ENCODE measurements at regions not wholly inside any gene's neighbourhood (a gene's known extent, or its start where the extent isn't known, plus 50 kb on each side); places are given as distances from the start of the nearest gene placed in this dataset.

- TF ChIP-seq MYBL2 (IDR thresholded peaks at IDR 0.05; ENCODE audit: low read depth): no peak
- no peak; the same call in 1 of the 2 replicates for TF ChIP-seq MYBL2 (CRISPR knock-in tag; IDR thresholded peaks at IDR 0.05; ENCODE audit: borderline replicate concordance)
- TF ChIP-seq, protein P1, sequence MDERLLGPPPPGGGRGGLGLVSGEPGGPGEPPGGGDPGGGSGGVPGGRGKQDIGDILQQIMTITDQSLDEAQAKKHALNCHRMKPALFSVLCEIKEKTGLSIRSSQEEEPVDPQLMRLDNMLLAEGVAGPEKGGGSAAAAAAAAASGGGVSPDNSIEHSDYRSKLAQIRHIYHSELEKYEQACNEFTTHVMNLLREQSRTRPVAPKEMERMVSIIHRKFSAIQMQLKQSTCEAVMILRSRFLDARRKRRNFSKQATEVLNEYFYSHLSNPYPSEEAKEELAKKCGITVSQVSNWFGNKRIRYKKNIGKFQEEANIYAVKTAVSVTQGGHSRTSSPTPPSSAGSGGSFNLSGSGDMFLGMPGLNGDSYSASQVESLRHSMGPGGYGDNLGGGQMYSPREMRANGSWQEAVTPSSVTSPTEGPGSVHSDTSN (CRISPR knock-in tag; IDR thresholded peaks at IDR 0.05; ENCODE audit: low read depth): 0 out of 2 replicates have a peak, but pooled peaks have one; percentile 1
- TF ChIP-seq, protein P1 (tag; conservative IDR thresholded peaks at IDR 0.05; ENCODE audit: low read depth): no peak
- TF ChIP-seq CBX1 (IDR thresholded peaks at IDR 0.05; ENCODE audit: low read depth): no peak
- TF ChIP-seq, protein P2, sequence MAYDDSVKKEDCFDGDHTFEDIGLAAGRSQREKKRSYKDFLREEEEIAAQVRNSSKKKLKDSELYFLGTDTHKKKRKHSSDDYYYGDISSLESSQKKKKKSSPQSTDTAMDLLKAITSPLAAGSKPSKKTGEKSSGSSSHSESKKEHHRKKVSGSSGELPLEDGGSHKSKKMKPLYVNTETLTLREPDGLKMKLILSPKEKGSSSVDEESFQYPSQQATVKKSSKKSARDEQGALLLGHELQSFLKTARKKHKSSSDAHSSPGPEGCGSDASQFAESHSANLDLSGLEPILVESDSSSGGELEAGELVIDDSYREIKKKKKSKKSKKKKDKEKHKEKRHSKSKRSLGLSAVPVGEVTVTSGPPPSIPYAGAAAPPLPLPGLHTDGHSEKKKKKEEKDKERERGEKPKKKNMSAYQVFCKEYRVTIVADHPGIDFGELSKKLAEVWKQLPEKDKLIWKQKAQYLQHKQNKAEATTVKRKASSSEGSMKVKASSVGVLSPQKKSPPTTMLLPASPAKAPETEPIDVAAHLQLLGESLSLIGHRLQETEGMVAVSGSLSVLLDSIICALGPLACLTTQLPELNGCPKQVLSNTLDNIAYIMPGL (CRISPR knock-in tag; IDR thresholded peaks at IDR 0.05): no peak
- TF ChIP-seq BRF1 (IDR thresholded peaks at IDR 0.05; ENCODE audit: borderline replicate concordance, extremely low read depth, insufficient read length): no peak
- no peak for TF ChIP-seq MCM2 (IDR thresholded peaks at IDR 0.05; ENCODE audit: low read depth)
- no peak for TF ChIP-seq SIX5 (IDR thresholded peaks at IDR 0.05; ENCODE audit: borderline replicate concordance in 1 of 2, insufficient read depth in 1 of 2, low read depth in 1 of 2, low read length in 2 of 2)
- TF ChIP-seq ZEB2 (IDR thresholded peaks at IDR 0.05): no peak
- 0 out of 2 replicates have a peak, but pooled peaks have one; percentile 8 for TF ChIP-seq RUNX1 (IDR thresholded peaks at IDR 0.05; ENCODE audit: low read depth)
Observed at GRCh38 chr22:19658967-19659804, 55.1 kb upstream of the SEPTIN5 start (continued).
